ENCODE measurements at regions not wholly inside any gene's neighbourhood (a gene's known extent, or its start where the extent isn't known, plus 50 kb on each side); places are given as distances from the start of the nearest gene placed in this dataset.

- no peak for DNase-seq
Measured at GRCh38 chr1:4301007-4301406, 353.4 kb upstream of the AJAP1 start.

DNA sequence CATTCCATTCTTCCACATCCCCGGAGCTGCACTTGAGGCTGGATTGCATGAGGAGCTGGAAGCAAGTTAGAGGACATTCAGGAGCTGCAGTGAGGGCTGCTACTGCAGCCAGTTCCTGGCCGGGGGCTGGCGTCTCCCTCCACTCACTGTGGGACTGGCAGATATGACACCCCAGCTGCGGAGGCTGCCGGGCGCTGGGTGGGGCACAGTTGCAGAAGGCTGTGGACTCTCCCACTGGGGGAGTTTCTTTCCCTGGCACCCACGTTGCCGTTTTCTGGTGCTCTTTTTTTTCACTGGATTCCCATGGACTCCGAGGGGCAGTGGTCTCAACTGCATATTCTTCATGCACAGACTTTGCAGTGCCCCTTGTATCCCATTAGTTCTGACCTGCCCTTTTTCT, 351.1 kb upstream of the AJAP1 start:
- DNase-seq = no peak

GRCh38 chr1:4305526-4306301, 348.7 kb upstream of the AJAP1 start:
- no peak for DNase-seq

DNA sequence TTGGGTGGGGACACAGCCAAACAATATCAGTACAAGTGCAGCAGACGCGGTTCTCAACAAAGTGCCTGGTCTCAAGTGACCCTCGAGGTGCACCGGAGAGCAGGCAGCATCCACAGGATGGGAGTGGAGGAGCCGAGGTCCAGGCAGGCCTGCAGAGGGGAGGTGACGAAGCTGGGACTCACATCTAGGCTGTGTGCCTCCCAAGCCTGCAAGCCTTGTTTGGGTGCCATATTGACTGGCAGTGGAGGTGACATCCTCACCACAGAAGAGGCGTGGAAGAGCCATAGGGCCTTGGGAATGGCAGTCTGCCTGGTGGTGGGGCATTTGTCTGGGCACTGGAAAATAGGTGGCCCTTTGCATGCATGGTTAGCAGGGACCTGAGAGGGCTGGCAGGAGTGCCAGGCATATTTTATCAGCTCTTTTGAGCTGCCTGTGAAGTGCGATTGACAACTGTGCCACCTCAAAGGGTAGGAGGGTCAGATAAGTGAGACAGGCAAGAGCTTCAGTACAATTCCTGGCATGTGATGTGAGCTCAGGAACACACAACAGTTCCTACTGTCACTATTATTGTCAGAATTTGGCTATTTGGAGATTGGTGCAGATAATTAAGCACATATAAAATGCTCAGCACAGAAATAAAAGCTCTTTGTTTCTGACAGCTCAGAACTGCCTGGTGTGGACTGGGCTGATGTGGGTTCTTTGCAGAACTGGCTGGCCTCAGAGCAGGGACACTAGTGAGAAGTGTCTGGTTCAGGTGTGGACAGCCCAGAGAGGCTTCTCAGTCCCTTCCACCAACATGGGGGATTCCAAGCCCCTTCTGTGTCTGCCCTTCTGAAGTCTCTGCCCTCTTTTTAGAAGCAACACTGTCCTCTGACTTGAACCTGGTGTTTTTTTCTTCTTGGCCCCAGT, 347.6 kb upstream of the AJAP1 start:
- DNase-seq = no peak

- no peak for DNase-seq
Measured at GRCh38 chr1:4307468-4307845, 347.0 kb upstream of the AJAP1 start.

DNA sequence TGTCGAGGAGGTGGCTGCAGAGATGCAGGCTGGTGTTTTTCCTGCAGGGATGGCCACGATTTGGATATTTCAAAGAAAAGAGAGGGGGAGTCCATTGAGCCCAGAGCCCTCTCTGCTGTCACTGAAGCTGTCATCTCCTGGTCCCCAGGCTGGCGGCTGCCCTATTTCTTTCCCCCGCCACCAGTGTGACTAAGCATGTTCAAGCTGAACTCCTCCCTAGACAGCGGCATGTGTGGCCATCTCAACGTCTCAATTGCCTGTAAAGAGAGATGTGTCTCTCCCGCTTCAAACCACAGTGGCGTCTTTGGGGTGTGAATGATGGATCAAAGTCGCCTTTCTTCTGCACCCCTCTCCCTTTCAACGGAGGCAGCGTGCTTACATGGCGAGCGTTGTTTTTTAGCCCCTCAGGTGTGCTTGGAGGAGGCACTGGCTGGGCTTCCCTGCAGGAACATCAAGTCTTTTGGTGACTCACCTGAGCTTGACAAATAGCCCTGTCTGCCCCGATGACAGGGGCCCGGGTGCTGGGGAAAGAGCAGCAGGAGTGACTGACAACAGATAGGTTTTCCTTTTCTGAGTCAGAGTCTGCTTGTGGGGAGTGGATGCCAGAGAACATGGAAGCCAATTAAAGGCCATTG, 346.4 kb upstream of the AJAP1 start:
- no peak for DNase-seq

DNA sequence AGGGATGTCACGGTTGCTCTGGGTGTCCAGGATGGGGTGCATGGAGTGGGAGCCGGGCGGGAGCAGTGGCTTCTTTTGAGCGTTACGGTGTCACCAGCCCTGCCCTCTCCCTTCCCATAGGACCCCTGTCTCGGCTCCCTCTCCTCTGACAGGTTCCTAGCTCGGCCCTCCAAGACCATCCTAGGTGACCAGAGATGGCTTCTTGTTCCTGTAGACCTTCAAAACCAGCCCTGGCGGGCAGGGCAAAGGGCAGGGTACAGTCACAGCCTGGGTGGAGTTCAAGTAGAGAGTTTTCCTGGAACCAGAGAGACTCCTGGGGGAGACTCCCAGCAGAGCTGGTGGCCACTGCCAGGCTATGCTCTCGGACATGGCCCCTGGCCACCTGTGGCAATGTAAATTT, 345.6 kb upstream of the AJAP1 start:
- DNase-seq = no peak

DNA sequence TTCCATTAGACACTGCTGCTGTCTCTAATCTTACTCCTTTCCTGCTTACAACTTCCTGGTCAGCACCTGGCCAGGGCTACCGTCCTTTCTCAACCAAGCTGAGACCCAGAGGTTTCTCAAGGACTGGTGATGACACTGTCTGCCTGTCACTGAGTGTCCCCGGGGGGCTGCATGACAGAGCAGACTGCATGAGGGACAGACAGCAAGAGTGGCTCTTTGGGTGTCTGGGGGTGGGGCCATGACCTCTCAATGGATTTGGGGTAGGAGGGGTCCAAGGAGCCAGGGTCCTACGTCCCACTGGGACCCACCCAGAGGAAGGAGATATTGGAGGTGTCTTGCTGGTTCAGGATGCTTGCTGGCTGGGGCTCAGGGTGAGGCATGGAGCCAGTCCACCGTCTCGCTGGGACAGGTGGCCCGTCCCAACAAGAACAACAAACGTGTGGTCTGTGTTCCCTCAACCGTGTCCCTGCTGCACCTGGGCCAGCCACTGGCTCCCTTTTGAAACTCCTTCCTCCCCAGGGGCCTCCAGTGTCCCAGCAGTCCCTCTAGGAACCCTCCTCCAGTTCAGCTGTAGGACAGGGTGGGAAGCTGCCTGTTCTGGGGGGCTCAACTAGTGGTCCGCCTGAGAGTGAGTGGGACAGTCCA, 344.6 kb upstream of the AJAP1 start:
- DNase-seq = peak; percentile 22

- no peak for DNase-seq
Measured at GRCh38 chr1:4310396-4310923, 343.9 kb upstream of the AJAP1 start.

DNA sequence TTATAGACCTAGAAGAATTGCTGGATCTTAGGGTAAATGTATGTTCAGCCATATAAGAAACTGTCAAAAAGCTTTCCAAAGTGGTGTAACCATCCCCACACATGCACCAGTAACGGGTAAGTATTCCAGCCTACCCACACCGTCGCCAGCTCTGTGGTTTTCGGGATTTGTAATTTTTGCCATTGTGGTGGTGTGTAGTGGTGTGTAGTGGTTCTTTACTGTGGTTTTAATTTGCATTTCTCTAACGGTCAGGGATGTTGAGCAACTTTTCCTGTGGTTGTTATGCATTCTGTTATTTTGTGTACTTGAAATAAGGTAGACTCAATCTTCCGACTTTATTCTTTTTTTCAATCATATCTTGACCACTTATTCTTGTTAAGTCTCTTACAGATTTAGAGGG, 342.4 kb upstream of the AJAP1 start:
- no peak for DNase-seq

DNA sequence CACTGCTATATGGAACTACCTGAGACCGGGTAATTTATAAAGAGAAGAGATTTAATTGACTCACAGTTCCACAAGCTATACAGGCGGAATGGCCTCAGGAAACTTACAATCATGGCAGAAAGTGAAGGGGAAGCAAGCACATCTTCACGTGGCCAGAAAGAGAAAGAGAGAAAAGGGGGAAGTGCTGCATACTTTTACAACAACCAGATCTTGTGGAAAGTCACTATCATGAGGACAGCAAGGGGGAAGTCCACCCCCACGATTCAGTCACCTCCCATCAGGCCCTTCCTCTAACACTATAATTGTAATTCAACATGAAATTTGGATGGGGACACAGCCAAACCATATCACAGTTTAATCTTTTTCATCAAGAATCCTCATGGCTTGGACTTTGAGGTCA, 339.2 kb upstream of the AJAP1 start:
- no peak for DNase-seq

DNA sequence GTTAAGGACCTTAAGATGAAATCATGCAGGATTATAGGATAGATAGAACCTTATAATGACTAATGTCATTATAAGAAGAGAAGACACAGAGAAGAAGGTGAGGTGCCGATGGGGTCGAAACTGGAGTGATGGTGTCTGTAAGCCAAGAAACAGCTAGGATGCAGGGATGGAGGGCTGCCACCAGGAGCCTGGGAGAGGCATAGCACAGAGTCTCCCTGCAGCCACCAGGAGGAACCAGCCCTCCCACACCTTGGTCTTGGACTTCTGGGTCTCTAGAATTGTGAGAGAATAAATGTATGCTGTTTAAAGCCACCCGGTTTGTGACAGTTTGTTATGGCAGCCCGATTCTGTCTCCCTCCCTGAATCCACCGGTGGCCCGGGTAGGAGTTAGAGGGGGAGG, 337.2 kb upstream of the AJAP1 start:
- no peak for DNase-seq

DNA sequence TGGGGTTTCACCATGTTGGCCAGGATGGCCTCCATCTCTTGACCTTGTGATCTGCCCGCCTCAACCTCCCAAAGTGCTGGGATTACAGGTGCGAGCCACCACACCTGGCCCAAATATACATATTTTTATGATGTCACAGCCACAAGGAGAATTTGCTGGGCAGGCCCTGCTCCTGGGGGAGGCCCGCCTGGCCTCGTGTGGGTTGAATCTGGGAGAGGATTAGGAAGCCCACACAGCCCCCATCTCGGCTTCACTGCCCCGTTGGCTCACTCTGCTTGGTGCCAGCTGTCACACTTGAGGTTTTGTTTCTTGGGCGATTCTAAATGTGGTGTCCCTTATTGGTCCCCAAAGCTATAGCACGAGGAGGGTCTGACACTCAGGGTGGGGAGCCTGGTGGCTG, 335.7 kb upstream of the AJAP1 start:
- peak; percentile 42 for DNase-seq

DNA sequence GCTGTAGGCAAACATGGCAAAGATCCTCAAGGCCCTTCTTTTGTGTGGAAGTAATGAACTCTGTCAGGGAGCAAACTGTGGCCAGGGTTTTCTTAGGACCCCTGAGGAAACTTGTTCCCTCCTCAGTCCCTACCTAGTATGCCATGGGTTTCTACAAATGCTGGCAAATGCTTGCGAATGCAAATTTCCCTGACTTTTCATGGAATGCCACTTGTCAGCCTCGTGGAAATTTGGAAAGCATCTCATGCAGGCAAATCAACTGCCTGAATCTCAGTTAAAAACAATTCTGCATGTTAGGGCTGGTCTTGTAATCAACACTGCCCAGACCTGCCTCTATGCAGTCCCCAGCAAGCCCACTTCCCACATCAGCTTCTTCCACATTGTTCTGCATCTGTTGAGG, 334.9 kb upstream of the AJAP1 start:
- peak; percentile 83 for DNase-seq

DNA sequence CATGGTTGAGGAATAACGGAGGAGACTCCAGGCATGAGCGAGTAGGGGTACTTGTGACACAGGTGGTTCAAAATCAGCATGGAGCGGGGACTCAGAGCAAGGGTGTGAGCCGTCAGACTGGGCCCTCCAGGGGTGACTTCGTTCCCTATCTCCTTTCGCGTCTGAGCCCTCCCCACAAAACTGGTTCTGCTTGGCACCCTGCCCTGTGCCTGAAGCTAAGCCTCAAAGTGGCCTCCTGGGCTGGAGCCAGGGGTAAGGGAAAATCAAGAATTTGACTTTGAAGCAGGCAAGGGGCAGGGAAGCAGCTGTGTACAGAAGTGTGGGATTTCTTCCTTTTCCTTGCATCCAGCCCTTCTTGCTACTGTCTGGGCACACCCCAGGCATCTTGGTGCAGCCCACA, 331.5 kb upstream of the AJAP1 start:
- DNase-seq = peak; percentile 46

GRCh38 chr1:4323309-4323708, 331.1 kb upstream of the AJAP1 start:
- DNase-seq = no peak

- no peak for DNase-seq
Measured at GRCh38 chr1:4324525-4324924, 329.9 kb upstream of the AJAP1 start.

- DNase-seq = no peak
Measured at GRCh38 chr1:4327142-4327541, 327.3 kb upstream of the AJAP1 start.

DNA sequence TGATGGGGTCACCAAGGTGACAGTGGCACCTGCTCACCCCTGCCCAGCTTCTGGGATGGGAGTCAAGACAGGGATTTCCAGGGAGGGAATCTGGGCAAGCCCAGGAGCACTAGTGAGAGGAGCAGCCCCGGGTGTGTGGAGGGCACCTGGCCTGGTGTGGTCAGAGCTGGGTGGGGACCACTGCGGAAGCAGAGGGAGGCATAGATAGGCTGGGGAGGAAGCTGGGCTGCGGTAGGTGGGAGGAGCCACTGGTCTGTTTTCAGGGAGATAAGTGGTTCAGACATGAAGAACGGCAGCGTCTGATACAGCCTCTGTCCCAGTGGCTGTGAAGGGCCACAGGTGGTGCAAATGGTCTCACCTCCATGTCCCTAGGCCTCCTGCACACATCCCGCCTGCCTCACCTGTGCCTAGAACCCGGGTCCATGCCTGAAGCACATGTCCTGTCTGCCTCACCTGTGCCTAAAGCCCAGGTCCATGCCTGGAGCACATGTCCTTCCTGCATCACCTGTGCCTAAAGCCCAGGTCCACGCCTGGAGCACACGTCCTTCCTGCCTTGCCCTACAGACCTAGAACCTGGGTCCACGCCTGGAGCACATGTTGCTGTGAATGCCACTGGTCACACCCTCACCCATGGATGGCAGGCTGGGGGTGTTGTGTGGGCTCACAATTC, 325.9 kb upstream of the AJAP1 start:
- no peak for DNase-seq

- DNase-seq = no peak
Measured at GRCh38 chr1:4330805-4331766, 323.3 kb upstream of the AJAP1 start.

DNA sequence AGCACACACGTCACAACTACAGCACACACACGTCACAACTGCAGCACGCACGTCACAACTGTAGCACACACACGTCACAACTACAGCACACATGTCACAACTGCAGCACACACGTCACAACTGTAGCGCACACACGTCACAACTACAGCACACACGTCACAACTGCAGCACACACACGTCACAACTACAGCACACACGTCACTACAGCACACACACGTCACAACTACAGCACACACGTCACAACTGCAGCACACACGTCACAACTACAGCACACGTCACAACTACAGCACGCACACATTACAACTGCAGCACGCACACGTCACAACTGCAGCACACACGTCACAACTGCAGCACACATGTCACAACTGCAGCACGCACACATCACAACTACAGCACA, 322.6 kb upstream of the AJAP1 start:
- DNase-seq = no peak
